ENCODE measurements at regions not wholly inside any gene's neighbourhood (a gene's known extent, or its start where the extent isn't known, plus 50 kb on each side); places are given as distances from the start of the nearest gene placed in this dataset.
A peak's percentile ranks its signal among the peaks of the same experiment; 100 is the strongest.

GRCh38 chr2:2613279-2614199, 282.5 kb upstream of the MYT1L start:
- peak; percentile 90 to 96 for DNase-seq
- TF ChIP-seq POLR2A (IDR thresholded peaks at IDR 0.05) (peak; percentile 68 to 74), CTCF (IDR thresholded peaks at IDR 0.05 in 4 of 5, conservative IDR thresholded peaks at IDR 0.05 in 1 of 5) (peak in 2 of 5 experiments; percentile 17 to 22)
- in situ Hi-C loops (cut with MboI; ENCODE audit: low sequenced_read_pairs in 4 of 4), result no loop called here
- Histone ChIP-seq H3K27ac (peak overlapping the region; percentile 81 to 87 (median 86)), H3K27me3 (no peaks in the 10 kb centered on the region), H3K9me3 (no peaks in the 10 kb centered on the region), H3K4me3 (peak overlapping the region; percentile 52 to 61 (median 56)), H3K36me3 (no peaks in the 10 kb centered on the region), H3K4me1 (peaks cover 0 to 6% of the 10 kb centered on the region in 2 donors)
- ATAC-seq, result peak; percentile 99 to 100
- intact Hi-C loops (cut with DNase I; ENCODE audit: low total_unique reads), result loop anchor here (1.0 to 5.0 kb wide), 4 partner anchors 49 to 1936 kb away; partner anchors contain the start of gene TMEM18

- H3K9me3 ChIP-seq, result no peaks in the 10 kb centered on the region
- in situ Hi-C loops (cut with MboI; ENCODE audit: low sequenced_read_pairs in 4 of 4), result no loop called here
- no peak for DNase-seq
- no peaks in the 10 kb centered on the region for H3K36me3 ChIP-seq
- H3K4me1 ChIP-seq, result peaks cover 0 to 6% of the 10 kb centered on the region in 2 donors
- TF ChIP-seq CTCF (IDR thresholded peaks at IDR 0.05 in 4 of 5, conservative IDR thresholded peaks at IDR 0.05 in 1 of 5), result no peak
- TF ChIP-seq POLR2A (IDR thresholded peaks at IDR 0.05), result no peak
- no peak for ATAC-seq
- no peak overlapping the region for H3K27ac ChIP-seq
- no peaks in the 10 kb centered on the region for H3K27me3 ChIP-seq
- no peak overlapping the region for H3K4me3 ChIP-seq
- intact Hi-C loops (cut with DNase I; ENCODE audit: low total_unique reads), result loop anchor here (5.0 kb wide), 2 partner anchors 52 to 1933 kb away; partner anchors contain the start of gene TMEM18
Measured at GRCh38 chr2:2610751-2611150, 279.7 kb upstream of the MYT1L start.

GRCh38 chr2:2600366-2600765, 269.3 kb upstream of the MYT1L start:
- Histone ChIP-seq H3K9me3 (no peaks in the 10 kb centered on the region), H3K27ac (no peak overlapping the region), H3K36me3 (no peaks in the 10 kb centered on the region), H3K4me1 (no peaks in the 10 kb centered on the region), H3K27me3 (no peaks in the 10 kb centered on the region), H3K4me3 (no peak overlapping the region)
- intact Hi-C loops (cut with DNase I; ENCODE audit: low total_unique reads), result no loop called here
- DNase-seq, result no peak
- in situ Hi-C loops (cut with MboI; ENCODE audit: low sequenced_read_pairs in 4 of 4), result no loop called here
- no peak for ATAC-seq
- TF ChIP-seq CTCF (IDR thresholded peaks at IDR 0.05 in 4 of 5, conservative IDR thresholded peaks at IDR 0.05 in 1 of 5) (no peak), POLR2A (IDR thresholded peaks at IDR 0.05) (no peak)

- in situ Hi-C loops (cut with MboI; ENCODE audit: low sequenced_read_pairs in 4 of 4) (no loop called here), intact Hi-C loops (cut with DNase I; ENCODE audit: low total_unique reads) (no loop called here)
Measured at GRCh38 chr2:2599441-2599840, 268.4 kb upstream of the MYT1L start.

More at GRCh38 chr2:2599441-2599840, 268.4 kb upstream of the MYT1L start:
- Histone ChIP-seq H3K36me3 (no peaks in the 10 kb centered on the region), H3K27me3 (no peaks in the 10 kb centered on the region), H3K4me3 (no peak overlapping the region), H3K27ac (no peak overlapping the region), H3K4me1 (no peaks in the 10 kb centered on the region), H3K9me3 (no peaks in the 10 kb centered on the region)
- DNase-seq (no peak), ATAC-seq (no peak)
- TF ChIP-seq POLR2A (IDR thresholded peaks at IDR 0.05) (no peak), CTCF (IDR thresholded peaks at IDR 0.05 in 4 of 5, conservative IDR thresholded peaks at IDR 0.05 in 1 of 5) (no peak)

All from gastrocnemius medialis (tissue), 4 donors.